ENCODE measurements at regions not wholly inside any gene's neighbourhood (a gene's known extent, or its start where the extent isn't known, plus 50 kb on each side); places are given as distances from the start of the nearest gene placed in this dataset.

GRCh38 chr1:94326329-94326728 is 88.9 kb upstream of the ARHGAP29 start:
- peak overlapping the region; percentile 53 for H3K27ac ChIP-seq (ENCODE audit: low read length)

GRCh38 chr1:94325377-94326302 is 88.3 kb upstream of the ARHGAP29 start:
- Histone ChIP-seq H3K4me1 (ENCODE audit: control insufficient read depth, insufficient read depth, low read length) (peaks cover 22% of the 10 kb centered on the region), H3K27ac (ENCODE audit: low read length) (peak overlapping the region; percentile 53), H3K4me3 (ENCODE audit: low read length) (no peak overlapping the region), H3K36me3 (ENCODE audit: control insufficient read depth, insufficient read depth, low read length) (no peaks in the 10 kb centered on the region), H3K27me3 (ENCODE audit: control insufficient read depth, insufficient read depth, low read length) (no peaks in the 10 kb centered on the region), H3K9me3 (replicated peaks; ENCODE audit: control insufficient read depth, low read depth, low read length) (no peaks in the 10 kb centered on the region)
- peak; percentile 55 for DNase-seq
- no CpG with 5 or more reads among the region's 5 CpGs for WGBS (ENCODE audit: insufficient coverage)

More at GRCh38 chr1:94326329-94326728, 88.9 kb upstream of the ARHGAP29 start:
- Histone ChIP-seq H3K9me3 (replicated peaks; ENCODE audit: control insufficient read depth, low read depth, low read length) (no peaks in the 10 kb centered on the region), H3K27me3 (ENCODE audit: control insufficient read depth, insufficient read depth, low read length) (no peaks in the 10 kb centered on the region), H3K4me1 (ENCODE audit: control insufficient read depth, insufficient read depth, low read length) (peaks cover 22% of the 10 kb centered on the region), H3K4me3 (ENCODE audit: low read length) (no peak overlapping the region), H3K36me3 (ENCODE audit: control insufficient read depth, insufficient read depth, low read length) (no peaks in the 10 kb centered on the region)
- peak; percentile 10 for DNase-seq
- WGBS (ENCODE audit: insufficient coverage): no CpG with 5 or more reads among the region's 4 CpGs

DNA sequence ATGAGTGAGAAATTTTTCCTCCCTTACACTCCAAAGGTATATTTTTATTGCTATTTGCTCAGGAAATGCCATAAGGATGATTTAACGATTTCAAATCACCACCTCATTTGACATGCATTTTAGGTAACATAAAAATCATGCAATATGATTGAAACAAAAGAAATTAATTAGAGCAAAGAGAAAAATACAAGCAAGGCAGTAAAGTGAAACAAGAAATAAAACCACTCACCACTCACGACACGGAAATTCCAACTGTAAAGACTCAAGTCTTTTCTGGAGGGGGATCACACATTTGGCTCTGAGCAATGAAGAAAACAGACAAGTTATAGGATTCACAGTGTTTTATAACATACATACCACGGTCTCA is 86.8 kb upstream of the ARHGAP29 start:
- no peaks in the 10 kb centered on the region for H3K9me3 ChIP-seq (replicated peaks; ENCODE audit: control insufficient read depth, low read depth, low read length)
- WGBS (ENCODE audit: insufficient coverage): no CpG with 5 or more reads among the region's 4 CpGs
- no peaks in the 10 kb centered on the region for H3K36me3 ChIP-seq (ENCODE audit: control insufficient read depth, insufficient read depth, low read length)
- H3K4me1 ChIP-seq (ENCODE audit: control insufficient read depth, insufficient read depth, low read length): peaks cover 27% of the 10 kb centered on the region
- no peak overlapping the region for H3K4me3 ChIP-seq (ENCODE audit: low read length)
- no peak for DNase-seq
- H3K27ac ChIP-seq (ENCODE audit: low read length): peak overlapping the region; percentile 26
- no peaks in the 10 kb centered on the region for H3K27me3 ChIP-seq (ENCODE audit: control insufficient read depth, insufficient read depth, low read length)

DNA sequence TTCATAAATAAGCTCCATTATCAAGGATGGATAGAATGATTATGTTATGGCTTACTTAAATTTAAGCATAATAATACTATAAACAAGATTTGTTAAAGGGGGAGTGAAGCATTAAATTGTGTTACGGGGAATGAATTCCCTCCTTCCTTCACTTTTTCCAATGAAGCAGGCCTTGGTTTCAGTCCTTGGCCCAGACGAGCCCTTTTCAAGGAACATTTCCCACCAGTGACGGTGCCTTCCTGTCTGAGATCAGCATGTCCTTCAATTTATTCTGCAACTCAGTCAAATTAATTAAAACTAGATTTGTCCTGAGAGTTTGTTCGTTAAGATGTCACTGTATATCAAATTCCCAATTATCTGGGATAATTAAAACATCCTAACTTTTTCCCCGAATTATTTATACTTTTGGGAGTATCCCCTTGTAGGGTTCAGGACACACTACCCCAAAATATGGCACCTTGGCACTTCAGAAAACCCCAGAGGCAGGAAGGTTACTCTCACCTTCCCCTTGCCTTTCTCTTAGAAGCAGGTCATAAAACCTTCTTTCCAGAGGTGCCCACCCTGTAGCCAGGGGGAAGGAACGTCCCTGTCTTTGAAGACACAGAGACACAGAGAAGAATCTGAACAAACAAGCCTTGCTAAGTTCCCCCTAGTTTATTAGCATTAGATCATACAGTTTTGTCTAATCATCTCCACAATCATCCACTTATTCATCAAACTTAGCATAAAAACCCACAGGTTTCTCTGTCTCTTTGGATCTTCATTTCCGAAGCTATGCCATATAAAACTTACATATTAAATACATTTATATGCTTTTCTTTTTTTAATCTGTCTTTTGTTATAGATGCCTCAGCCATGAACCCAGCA is 86.2 kb upstream of the ARHGAP29 start:
- Histone ChIP-seq H3K9me3 (replicated peaks; ENCODE audit: control insufficient read depth, low read depth, low read length) (no peaks in the 10 kb centered on the region), H3K4me1 (ENCODE audit: control insufficient read depth, insufficient read depth, low read length) (peaks cover 27% of the 10 kb centered on the region), H3K36me3 (ENCODE audit: control insufficient read depth, insufficient read depth, low read length) (no peaks in the 10 kb centered on the region), H3K27me3 (ENCODE audit: control insufficient read depth, insufficient read depth, low read length) (no peaks in the 10 kb centered on the region), H3K4me3 (ENCODE audit: low read length) (no peak overlapping the region), H3K27ac (ENCODE audit: low read length) (peak overlapping the region; percentile 26)
- DNase-seq: no peak
- 78% methylated on average over 3 of the region's 7 CpGs for WGBS (ENCODE audit: insufficient coverage)

DNA sequence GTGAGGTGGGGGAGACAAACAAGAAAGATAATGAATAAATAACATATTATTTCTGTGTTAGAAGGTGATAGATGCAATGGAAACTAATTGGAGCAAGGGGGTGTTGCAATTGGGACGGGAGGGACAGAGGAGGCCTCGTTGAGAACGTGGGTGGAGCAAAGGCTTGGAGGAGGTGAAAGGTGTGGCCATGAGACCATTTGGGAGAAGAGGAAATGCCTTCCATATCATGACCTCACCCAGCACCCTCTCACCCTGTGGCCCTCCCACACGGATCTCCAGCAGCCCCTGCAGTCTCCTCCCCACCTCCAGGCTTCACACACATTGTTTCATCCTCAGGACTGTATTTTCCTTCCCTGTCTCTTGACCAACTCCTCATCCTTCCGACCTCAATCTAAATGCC is 85.3 kb upstream of the ARHGAP29 start:
- Histone ChIP-seq H3K27ac (ENCODE audit: low read length) (no peak overlapping the region), H3K27me3 (ENCODE audit: control insufficient read depth, insufficient read depth, low read length) (no peaks in the 10 kb centered on the region), H3K4me3 (ENCODE audit: low read length) (no peak overlapping the region), H3K9me3 (replicated peaks; ENCODE audit: control insufficient read depth, low read depth, low read length) (no peaks in the 10 kb centered on the region), H3K4me1 (ENCODE audit: control insufficient read depth, insufficient read depth, low read length) (peaks cover 27% of the 10 kb centered on the region), H3K36me3 (ENCODE audit: control insufficient read depth, insufficient read depth, low read length) (no peaks in the 10 kb centered on the region)
- WGBS (ENCODE audit: insufficient coverage): 81% methylated on average over 2 of the region's 5 CpGs
- DNase-seq: no peak

GRCh38 chr1:94321662-94322061 is 84.3 kb upstream of the ARHGAP29 start:
- no peak for DNase-seq
- Histone ChIP-seq H3K9me3 (replicated peaks; ENCODE audit: control insufficient read depth, low read depth, low read length) (no peaks in the 10 kb centered on the region), H3K36me3 (ENCODE audit: control insufficient read depth, insufficient read depth, low read length) (no peaks in the 10 kb centered on the region), H3K4me1 (ENCODE audit: control insufficient read depth, insufficient read depth, low read length) (peaks cover 18% of the 10 kb centered on the region), H3K4me3 (ENCODE audit: low read length) (no peak overlapping the region), H3K27me3 (ENCODE audit: control insufficient read depth, insufficient read depth, low read length) (no peaks in the 10 kb centered on the region), H3K27ac (ENCODE audit: low read length) (no peak overlapping the region)
- no CpG with 5 or more reads among the region's 3 CpGs for WGBS (ENCODE audit: insufficient coverage)

DNA sequence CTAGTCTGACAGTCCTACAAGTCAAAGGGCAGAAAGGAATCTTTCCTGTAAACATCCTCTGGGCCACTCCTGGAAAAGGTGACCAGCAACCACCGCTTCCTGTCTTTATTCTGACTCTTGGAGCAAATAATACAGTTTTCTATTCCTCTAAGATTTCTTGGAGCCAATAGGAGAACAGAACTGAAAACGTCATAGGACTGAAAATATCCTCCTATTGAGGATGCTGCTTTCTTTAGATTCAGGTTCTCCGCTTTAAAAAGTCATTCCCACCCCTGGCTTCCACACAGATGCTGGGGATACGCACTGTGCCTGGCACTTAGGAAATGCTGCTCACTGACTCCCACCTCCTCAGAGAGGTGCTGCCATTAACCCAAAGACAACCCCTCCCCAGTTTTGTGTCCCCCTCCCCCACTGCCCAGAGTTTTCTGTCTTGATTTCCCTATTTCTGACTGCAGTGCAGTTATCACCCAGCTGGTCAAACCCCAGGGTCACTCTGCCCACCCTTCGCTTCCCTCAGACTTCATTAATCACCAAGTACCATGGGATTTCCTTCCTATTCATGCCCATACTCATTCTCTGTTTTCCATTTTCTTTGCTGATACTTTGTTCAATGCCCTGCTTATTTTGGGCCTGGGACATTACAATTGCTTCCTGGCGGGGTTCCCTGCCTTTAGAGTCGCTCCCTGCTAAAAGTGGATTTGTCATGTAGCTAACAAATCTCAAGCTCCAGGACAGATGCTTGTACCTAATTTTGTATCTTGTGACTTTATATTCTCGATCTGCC is 82.1 kb upstream of the ARHGAP29 start:
- DNase-seq: no peak
- no peak overlapping the region for H3K4me3 ChIP-seq (ENCODE audit: low read length)
- no peaks in the 10 kb centered on the region for H3K27me3 ChIP-seq (ENCODE audit: control insufficient read depth, insufficient read depth, low read length)
- peak overlapping the region; percentile 69 for H3K27ac ChIP-seq (ENCODE audit: low read length)
- H3K4me1 ChIP-seq (ENCODE audit: control insufficient read depth, insufficient read depth, low read length): peaks cover 8% of the 10 kb centered on the region
- H3K36me3 ChIP-seq (ENCODE audit: control insufficient read depth, insufficient read depth, low read length): no peaks in the 10 kb centered on the region
- WGBS (ENCODE audit: insufficient coverage): 73% methylated on average over 4 of the region's 8 CpGs
- no peaks in the 10 kb centered on the region for H3K9me3 ChIP-seq (replicated peaks; ENCODE audit: control insufficient read depth, low read depth, low read length)

GRCh38 chr1:94318505-94319030 is 81.2 kb upstream of the ARHGAP29 start:
- H3K4me1 ChIP-seq (ENCODE audit: control insufficient read depth, insufficient read depth, low read length): peaks cover 8% of the 10 kb centered on the region
- no peak overlapping the region for H3K27ac ChIP-seq (ENCODE audit: low read length)
- whole genome bisulfite sequencing (ENCODE audit: insufficient coverage): 100% methylated on average over 5 of the region's 6 CpGs
- no peaks in the 10 kb centered on the region for H3K9me3 ChIP-seq (replicated peaks; ENCODE audit: control insufficient read depth, low read depth, low read length)
- H3K36me3 ChIP-seq (ENCODE audit: control insufficient read depth, insufficient read depth, low read length): no peaks in the 10 kb centered on the region
- H3K27me3 ChIP-seq (ENCODE audit: control insufficient read depth, insufficient read depth, low read length): no peaks in the 10 kb centered on the region
- no peak overlapping the region for H3K4me3 ChIP-seq (ENCODE audit: low read length)
- DNase-seq: no peak

- Histone ChIP-seq H3K4me3 (ENCODE audit: low read length) (no peak overlapping the region), H3K4me1 (ENCODE audit: control insufficient read depth, insufficient read depth, low read length) (peaks cover 8% of the 10 kb centered on the region), H3K9me3 (replicated peaks; ENCODE audit: control insufficient read depth, low read depth, low read length) (no peaks in the 10 kb centered on the region), H3K36me3 (ENCODE audit: control insufficient read depth, insufficient read depth, low read length) (no peaks in the 10 kb centered on the region), H3K27ac (ENCODE audit: low read length) (no peak overlapping the region), H3K27me3 (ENCODE audit: control insufficient read depth, insufficient read depth, low read length) (no peaks in the 10 kb centered on the region)
- WGBS (ENCODE audit: insufficient coverage): no CpG with 5 or more reads among the region's 1 CpG
- DNase-seq: no peak
These were observed 80.4 kb upstream of the ARHGAP29 start for GRCh38 chr1:94317790-94318188.
